ENCODE measurements at regions not wholly inside any gene's neighbourhood (a gene's known extent, or its start where the extent isn't known, plus 50 kb on each side); places are given as distances from the start of the nearest gene placed in this dataset.
A peak's percentile ranks its signal among the peaks of the same experiment; 100 is the strongest.

DNA sequence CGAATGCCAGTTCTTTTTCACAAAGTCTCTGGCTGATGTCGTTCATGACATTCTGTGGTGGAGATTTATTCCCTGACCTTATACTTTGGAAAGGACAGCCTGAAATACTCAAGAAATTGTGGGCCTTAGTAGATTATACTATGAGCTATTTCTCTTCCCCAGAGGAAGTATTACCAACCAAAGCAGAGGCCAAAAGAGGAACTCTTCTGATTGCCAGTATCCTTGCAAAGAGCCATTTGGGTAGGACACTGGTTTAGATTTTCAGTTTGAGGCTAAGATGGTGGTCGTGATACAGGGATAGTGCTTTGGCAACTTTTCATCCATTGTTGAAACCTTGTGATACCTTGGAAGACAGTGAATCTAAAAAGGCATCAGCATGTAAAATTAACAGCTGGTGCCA is 327.3 kb downstream of the HACE1 start:
- no peak overlapping the region for H3K27ac ChIP-seq (ENCODE audit: low read depth, low read length, poor library complexity, severe bottlenecking)
- no peaks in the 10 kb centered on the region for H3K36me3 ChIP-seq (ENCODE audit: insufficient read depth, low read length)
- no peak overlapping the region for H2AFZ ChIP-seq (ENCODE audit: low read length)
- H4K20me1 ChIP-seq (ENCODE audit: insufficient read depth, low read length) = no peaks in the 10 kb centered on the region
- H3F3A ChIP-seq (ENCODE audit: insufficient read depth, low read length) = no peaks in the 10 kb centered on the region
- TF ChIP-seq EZH2 (IDR thresholded peaks at IDR 0.05; ENCODE audit: borderline replicate concordance, low read length) = no peak
- TF ChIP-seq, protein P1, sequence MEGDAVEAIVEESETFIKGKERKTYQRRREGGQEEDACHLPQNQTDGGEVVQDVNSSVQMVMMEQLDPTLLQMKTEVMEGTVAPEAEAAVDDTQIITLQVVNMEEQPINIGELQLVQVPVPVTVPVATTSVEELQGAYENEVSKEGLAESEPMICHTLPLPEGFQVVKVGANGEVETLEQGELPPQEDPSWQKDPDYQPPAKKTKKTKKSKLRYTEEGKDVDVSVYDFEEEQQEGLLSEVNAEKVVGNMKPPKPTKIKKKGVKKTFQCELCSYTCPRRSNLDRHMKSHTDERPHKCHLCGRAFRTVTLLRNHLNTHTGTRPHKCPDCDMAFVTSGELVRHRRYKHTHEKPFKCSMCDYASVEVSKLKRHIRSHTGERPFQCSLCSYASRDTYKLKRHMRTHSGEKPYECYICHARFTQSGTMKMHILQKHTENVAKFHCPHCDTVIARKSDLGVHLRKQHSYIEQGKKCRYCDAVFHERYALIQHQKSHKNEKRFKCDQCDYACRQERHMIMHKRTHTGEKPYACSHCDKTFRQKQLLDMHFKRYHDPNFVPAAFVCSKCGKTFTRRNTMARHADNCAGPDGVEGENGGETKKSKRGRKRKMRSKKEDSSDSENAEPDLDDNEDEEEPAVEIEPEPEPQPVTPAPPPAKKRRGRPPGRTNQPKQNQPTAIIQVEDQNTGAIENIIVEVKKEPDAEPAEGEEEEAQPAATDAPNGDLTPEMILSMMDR (IDR thresholded peaks at IDR 0.05; ENCODE audit: low read length) = no peak
- no peak overlapping the region for H3K4me3 ChIP-seq (ENCODE audit: low read depth, low read length, poor library complexity, severe bottlenecking)
- H3K9ac ChIP-seq (ENCODE audit: low read length) = no peak overlapping the region
- no peaks in the 10 kb centered on the region for H3K4me1 ChIP-seq (ENCODE audit: insufficient read depth, low read length, severe bottlenecking)
- no peaks in the 10 kb centered on the region for H3K9me3 ChIP-seq (ENCODE audit: low read length)
- no peaks in the 10 kb centered on the region for H3K79me2 ChIP-seq (ENCODE audit: insufficient read depth, low read length)
- no peaks in the 10 kb centered on the region for H3K9me2 ChIP-seq (ENCODE audit: low read depth, low read length)
- H3K4me2 ChIP-seq (ENCODE audit: low read length) = no peak overlapping the region
- no peaks in the 10 kb centered on the region for H3K27me3 ChIP-seq (ENCODE audit: insufficient read depth, low read length)

DNA sequence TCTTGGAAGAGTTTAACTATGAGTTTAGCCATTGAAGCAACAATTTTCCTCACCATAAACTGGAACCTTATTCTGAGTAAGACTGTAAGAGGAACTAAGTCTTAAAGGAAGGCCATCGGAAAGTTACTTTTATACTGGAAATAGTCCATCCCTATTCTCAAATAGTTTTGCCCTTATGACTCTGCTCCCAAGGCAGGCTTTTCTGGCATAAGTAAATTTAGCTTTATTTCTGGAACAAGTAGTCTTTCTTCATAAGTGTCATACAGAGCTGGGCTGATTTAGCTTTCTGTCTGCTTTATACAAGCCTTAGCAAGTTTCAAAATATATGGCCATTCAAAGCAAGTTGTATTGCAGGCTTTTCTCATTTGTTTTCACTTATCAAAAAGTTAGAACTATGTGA is 328.1 kb downstream of the HACE1 start:
- H4K20me1 ChIP-seq (ENCODE audit: insufficient read depth, low read length) = no peaks in the 10 kb centered on the region
- no peaks in the 10 kb centered on the region for H3F3A ChIP-seq (ENCODE audit: insufficient read depth, low read length)
- H3K9ac ChIP-seq (ENCODE audit: low read length) = no peak overlapping the region
- H3K4me3 ChIP-seq (ENCODE audit: low read depth, low read length, poor library complexity, severe bottlenecking) = no peak overlapping the region
- H2AFZ ChIP-seq (ENCODE audit: low read length) = no peak overlapping the region
- no peaks in the 10 kb centered on the region for H3K79me2 ChIP-seq (ENCODE audit: insufficient read depth, low read length)
- no peak overlapping the region for H3K27ac ChIP-seq (ENCODE audit: low read depth, low read length, poor library complexity, severe bottlenecking)
- H3K9me3 ChIP-seq (ENCODE audit: low read length) = no peaks in the 10 kb centered on the region
- H3K36me3 ChIP-seq (ENCODE audit: insufficient read depth, low read length) = no peaks in the 10 kb centered on the region
- TF ChIP-seq EZH2 (IDR thresholded peaks at IDR 0.05; ENCODE audit: borderline replicate concordance, low read length) = no peak
- no peaks in the 10 kb centered on the region for H3K27me3 ChIP-seq (ENCODE audit: insufficient read depth, low read length)
- no peaks in the 10 kb centered on the region for H3K9me2 ChIP-seq (ENCODE audit: low read depth, low read length)
- H3K4me2 ChIP-seq (ENCODE audit: low read length) = no peak overlapping the region
- no peaks in the 10 kb centered on the region for H3K4me1 ChIP-seq (ENCODE audit: insufficient read depth, low read length, severe bottlenecking)

DNA sequence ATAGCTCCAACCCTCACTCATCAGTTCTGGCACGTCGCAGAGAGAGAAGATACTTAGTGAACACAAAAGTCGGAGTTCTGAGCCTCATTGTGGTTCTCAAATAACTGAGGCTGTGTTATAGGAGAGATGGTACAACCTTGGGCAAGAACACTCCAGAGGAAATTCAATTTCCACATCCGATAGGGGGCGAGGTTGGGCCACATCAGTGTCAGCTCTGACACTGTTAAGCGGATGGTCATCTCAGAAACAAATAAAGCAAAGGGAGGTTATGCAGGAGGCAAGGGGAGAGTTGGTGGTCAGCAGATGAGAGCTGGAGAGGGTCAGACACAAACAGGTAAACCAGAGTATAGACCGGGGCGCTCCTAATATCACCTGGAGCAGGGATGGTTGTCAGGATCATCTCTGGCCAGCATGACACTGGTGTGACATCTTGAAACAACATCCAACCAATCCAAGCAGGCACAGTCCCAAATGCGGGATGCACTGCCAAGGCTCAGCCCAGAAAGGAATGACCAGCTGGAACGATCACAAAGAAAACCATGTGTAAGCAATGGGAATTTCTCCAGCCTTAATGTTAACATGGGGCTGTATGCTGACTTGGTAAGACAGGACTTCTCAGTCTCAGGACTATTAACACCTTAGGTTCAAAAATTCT is 331.8 kb downstream of the HACE1 start:
- H3K9me2 ChIP-seq (ENCODE audit: low read depth, low read length) = no peaks in the 10 kb centered on the region
- no peak overlapping the region for H3K9ac ChIP-seq (ENCODE audit: low read length)
- no peaks in the 10 kb centered on the region for H3K27me3 ChIP-seq (ENCODE audit: insufficient read depth, low read length)
- H4K20me1 ChIP-seq (ENCODE audit: insufficient read depth, low read length) = no peaks in the 10 kb centered on the region
- H3K79me2 ChIP-seq (ENCODE audit: insufficient read depth, low read length) = no peaks in the 10 kb centered on the region
- no peaks in the 10 kb centered on the region for H3K36me3 ChIP-seq (ENCODE audit: insufficient read depth, low read length)
- no peak overlapping the region for H3K27ac ChIP-seq (ENCODE audit: low read depth, low read length, poor library complexity, severe bottlenecking)
- no peak overlapping the region for H2AFZ ChIP-seq (ENCODE audit: low read length)
- no peak overlapping the region for H3K4me2 ChIP-seq (ENCODE audit: low read length)
- no peak overlapping the region for H3K4me3 ChIP-seq (ENCODE audit: low read depth, low read length, poor library complexity, severe bottlenecking)
- no peaks in the 10 kb centered on the region for H3K9me3 ChIP-seq (ENCODE audit: low read length)
- H3F3A ChIP-seq (ENCODE audit: insufficient read depth, low read length) = no peaks in the 10 kb centered on the region
- TF ChIP-seq EZH2 (IDR thresholded peaks at IDR 0.05; ENCODE audit: borderline replicate concordance, low read length) = no peak
- TF ChIP-seq, protein P1 (IDR thresholded peaks at IDR 0.05; ENCODE audit: low read length) = peak; percentile 54
- H3K4me1 ChIP-seq (ENCODE audit: insufficient read depth, low read length, severe bottlenecking) = no peaks in the 10 kb centered on the region

DNA sequence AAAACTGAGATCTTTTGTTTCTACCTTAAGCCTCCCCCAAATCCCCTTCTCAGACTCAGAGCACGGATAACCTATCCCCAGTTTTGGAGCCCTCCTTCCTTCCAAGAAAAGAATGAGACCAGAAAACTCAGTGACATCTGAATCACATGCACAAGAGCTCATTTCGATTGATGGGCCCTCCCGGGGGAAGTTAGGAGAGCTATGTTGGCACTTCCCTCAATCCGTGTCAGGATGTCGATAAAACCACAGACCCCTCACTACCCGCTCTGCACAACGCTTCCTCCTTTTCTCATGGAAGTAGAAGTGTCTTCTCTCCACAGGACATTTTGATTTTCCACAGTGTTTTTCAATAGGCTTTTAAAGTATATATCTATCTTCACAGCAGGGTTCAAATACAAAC is 332.4 kb downstream of the HACE1 start:
- Histone ChIP-seq H3K4me3 (ENCODE audit: low read depth, low read length, poor library complexity, severe bottlenecking) (no peak overlapping the region), H2AFZ (ENCODE audit: low read length) (no peak overlapping the region), H3F3A (ENCODE audit: insufficient read depth, low read length) (no peaks in the 10 kb centered on the region)

More for the DNA sequence above, 332.4 kb downstream of the HACE1 start:
- H4K20me1 ChIP-seq (ENCODE audit: insufficient read depth, low read length) = no peaks in the 10 kb centered on the region
- no peaks in the 10 kb centered on the region for H3K9me3 ChIP-seq (ENCODE audit: low read length)
- H3K36me3 ChIP-seq (ENCODE audit: insufficient read depth, low read length) = no peaks in the 10 kb centered on the region
- no peak overlapping the region for H3K4me2 ChIP-seq (ENCODE audit: low read length)
- H3K4me1 ChIP-seq (ENCODE audit: insufficient read depth, low read length, severe bottlenecking) = no peaks in the 10 kb centered on the region
- no peak overlapping the region for H3K9ac ChIP-seq (ENCODE audit: low read length)
- H3K27me3 ChIP-seq (ENCODE audit: insufficient read depth, low read length) = no peaks in the 10 kb centered on the region
- H3K9me2 ChIP-seq (ENCODE audit: low read depth, low read length) = no peaks in the 10 kb centered on the region
- TF ChIP-seq EZH2 (IDR thresholded peaks at IDR 0.05; ENCODE audit: borderline replicate concordance, low read length) = no peak
- TF ChIP-seq, protein P1 (IDR thresholded peaks at IDR 0.05; ENCODE audit: low read length) = no peak
- no peaks in the 10 kb centered on the region for H3K79me2 ChIP-seq (ENCODE audit: insufficient read depth, low read length)
- H3K27ac ChIP-seq (ENCODE audit: low read depth, low read length, poor library complexity, severe bottlenecking) = no peak overlapping the region

Data from OCI-LY1 (cell line).